GM23338 (cell line): ENCODE measurements at regions not wholly inside any gene's neighbourhood (a gene's known extent, or its start where the extent isn't known, plus 50 kb on each side); places are given as distances from the start of the nearest gene placed in this dataset.

Source experiments
- ATAC-seq: fragments of 200-7000 bp; cut with Tn5 transposase; 3 replicates; pipeline ENCODE4 v1.9.1; 2020
- DNase-seq: peaks from one replicate; pipeline ENCODE4 v3.0.0-alpha.2; 2015; ENCODE audit warnings: low spot score
- H2AFZ ChIP-seq: fragments of 200-600 bp; sonication (generic); 2 replicates; pipeline ENCODE4 v1.8.0; 2016; ENCODE audit warnings: antibody characterized with exemption, mild to moderate bottlenecking, moderate library complexity
- H3F3A ChIP-seq: fragments of 200-600 bp; sonication (generic); replicated peaks from 2 replicates; pipeline ENCODE4 v1.8.0; 2017; ENCODE audit warnings: antibody characterized with exemption, mixed run types, low read depth
- H3K27ac ChIP-seq: fragments of 200-600 bp; sonication (generic); 2 replicates; pipeline ENCODE4 v1.6.1; 2016; ENCODE audit warnings: low read depth
- H3K27me3 ChIP-seq: fragments of 200-600 bp; sonication (generic); 2 replicates; pipeline ENCODE4 v1.8.0; 2016; ENCODE audit warnings: mild to moderate bottlenecking, mixed run types, moderate library complexity; ENCODE audit not compliant: insufficient read depth
- H3K36me3 ChIP-seq: fragments of 200-600 bp; sonication (generic); 2 replicates; pipeline ENCODE4 v1.8.0; 2016; ENCODE audit warnings: mild to moderate bottlenecking; ENCODE audit not compliant: insufficient read depth
- H3K4me1 ChIP-seq: fragments of 200-600 bp; sonication (generic); 2 replicates; pipeline ENCODE4 v1.8.0; 2016; ENCODE audit warnings: mild to moderate bottlenecking, moderate library complexity; ENCODE audit not compliant: insufficient read depth
- H3K4me2 ChIP-seq: fragments of 200-600 bp; sonication (generic); 2 replicates; pipeline ENCODE4 v1.7.1; 2017; ENCODE audit warnings: mixed run types
- H3K4me3 ChIP-seq: fragments of 200-600 bp; sonication (generic); 2 replicates; pipeline ENCODE4 v1.6.1; 2016; ENCODE audit warnings: mixed run types
- H3K79me2 ChIP-seq: fragments of 200-600 bp; sonication (generic); replicated peaks from 2 replicates; pipeline ENCODE4 v1.8.0; 2017; ENCODE audit warnings: mild to moderate bottlenecking; ENCODE audit not compliant: insufficient read depth
- H3K9me2 ChIP-seq: fragments of 200-600 bp; sonication (generic); 2 replicates; pipeline ENCODE4 v1.8.0; 2017; ENCODE audit not compliant: insufficient read depth
- H4K20me1 ChIP-seq: fragments of 200-600 bp; sonication (generic); replicated peaks from 2 replicates; pipeline ENCODE4 v1.8.0; 2017; ENCODE audit warnings: mild to moderate bottlenecking; ENCODE audit not compliant: insufficient read depth
- H3K27ac Mint-ChIP-seq: 2 replicates; pipeline ENCODE4 v1.8.0; 2020; ENCODE audit warnings: inconsistent platforms, mild to moderate bottlenecking, moderate library complexity, mixed read lengths
- H3K27me3 Mint-ChIP-seq: 3 replicates; pipeline ENCODE4 v1.8.0; 2022; ENCODE audit warnings: low read depth, mild to moderate bottlenecking, moderate library complexity, mixed read lengths, inconsistent platforms; ENCODE audit not compliant: insufficient read depth, poor library complexity
- H3K36me3 Mint-ChIP-seq: 3 replicates; pipeline ENCODE4 v1.8.0; 2021; ENCODE audit warnings: low read depth, mild to moderate bottlenecking, inconsistent platforms, moderate library complexity, mixed read lengths
- H3K4me1 Mint-ChIP-seq: 3 replicates; pipeline ENCODE4 v1.8.0; 2020; ENCODE audit warnings: mild to moderate bottlenecking, inconsistent platforms, mixed read lengths
- H3K4me3 Mint-ChIP-seq: 3 replicates; pipeline ENCODE4 v1.8.0; 2021; ENCODE audit warnings: moderate library complexity, mild to moderate bottlenecking, inconsistent platforms, mixed read lengths
- H3K9me3 Mint-ChIP-seq: 3 replicates; pipeline ENCODE4 v1.8.0; 2020; ENCODE audit warnings: moderate library complexity, mild to moderate bottlenecking, inconsistent platforms, mixed read lengths
- CREB1 ChIP-seq: fragments of 250-450 bp; sonication (Bioruptor Pico); IDR thresholded peaks from 2 replicates; pipeline ENCODE4 v1.5.0; 2020; ENCODE audit warnings: low read depth, mild to moderate bottlenecking, moderate library complexity
- CTCF ChIP-seq, 2 experiments: fragments of 200-600 bp in 1 of 2; sonication (generic) in 1 of 2; conservative IDR thresholded peaks; 2 replicates each; pipeline versions ENCODE4 v1.5.1 to v1.6.1; 2016 to 2017; ENCODE audit warnings: antibody characterized with exemption in 2 of 2, low read depth in 2 of 2, mild to moderate bottlenecking in 2 of 2, moderate library complexity in 1 of 2
- ETS1 ChIP-seq: IDR thresholded peaks from 2 replicates; pipeline ENCODE4 v1.6.1; 2016; ENCODE audit warnings: antibody characterized with exemption
- EZH2phosphoT487 ChIP-seq: fragments of 200-600 bp; sonication (generic); IDR thresholded peaks from one replicate; pipeline ENCODE4 v1.8.1; 2018; ENCODE audit warnings: antibody characterized with exemption; ENCODE audit not compliant: unreplicated experiment
- JUNB ChIP-seq: IDR thresholded peaks from one replicate; pipeline ENCODE4 v1.6.1; 2016; ENCODE audit warnings: antibody characterized with exemption; ENCODE audit not compliant: unreplicated experiment
- NANOG ChIP-seq: IDR thresholded peaks from 2 replicates; pipeline ENCODE4 v1.6.1; 2016; ENCODE audit warnings: antibody characterized with exemption, borderline replicate concordance
- POLR2AphosphoS5 ChIP-seq: IDR thresholded peaks from 2 replicates; pipeline ENCODE4 v1.6.1; 2016; ENCODE audit warnings: antibody characterized with exemption, low read depth
- STAT1 ChIP-seq: IDR thresholded peaks from one replicate; pipeline ENCODE4 v1.6.1; 2016; ENCODE audit warnings: antibody characterized with exemption; ENCODE audit not compliant: unreplicated experiment
- ZNF331 ChIP-seq: fragments of 250-450 bp; sonication (Bioruptor Pico); IDR thresholded peaks from 2 replicates; pipeline ENCODE4 v1.5.0; 2020; ENCODE audit warnings: low read depth, mild to moderate bottlenecking, moderate library complexity
- TF ChIP-seq, protein P1 (sequence below): IDR thresholded peaks from one replicate; pipeline ENCODE4 v1.6.1; 2018; ENCODE audit warnings: antibody characterized with exemption; ENCODE audit not compliant: unreplicated experiment

DNA sequence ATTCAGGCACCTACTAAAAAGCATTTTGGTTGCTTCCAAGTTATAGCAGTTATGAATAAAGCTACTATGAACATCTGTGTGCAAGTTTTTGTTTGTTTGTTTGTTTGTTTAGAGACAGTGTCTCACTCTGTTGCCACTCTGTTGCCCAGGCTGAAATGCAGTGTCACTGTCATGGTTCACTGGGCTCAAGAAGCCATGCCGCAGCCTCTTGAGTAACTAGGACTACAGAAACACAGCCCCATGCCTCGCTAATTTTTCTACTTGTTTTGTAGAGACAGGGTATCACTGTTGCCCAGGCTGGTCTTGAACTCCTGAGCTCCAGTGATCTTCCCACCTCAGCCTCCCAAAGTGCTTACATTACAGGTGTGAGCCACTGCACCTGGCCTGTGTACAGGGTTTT lies 795.9 kb downstream of the EPHA7 start:
- no peak for ATAC-seq
- Histone ChIP-seq H4K20me1 (no peaks in the 10 kb centered on the region), H3K27me3 (no peaks in the 10 kb centered on the region), H3K36me3 (no peaks in the 10 kb centered on the region), H3K4me2 (no peak overlapping the region), H3K27ac (no peak overlapping the region), H3K79me2 (no peaks in the 10 kb centered on the region), H3K4me1 (no peaks in the 10 kb centered on the region), H3K4me3 (no peak overlapping the region), H3F3A (no peaks in the 10 kb centered on the region), H3K9me2 (peaks cover 6% of the 10 kb centered on the region; the same call in 1 of the 2 replicates), H2AFZ (no peak overlapping the region)
- no peak overlapping the region for H3K27ac Mint-ChIP-seq
- H3K27me3 Mint-ChIP-seq: peaks cover 2% of the 10 kb centered on the region
- H3K9me3 Mint-ChIP-seq: peaks cover 9% of the 10 kb centered on the region; the same call in 2 of the 3 replicates
- H3K4me3 Mint-ChIP-seq: no peak overlapping the region
- DNase-seq: no peak
- no peak for TF ChIP-seq EZH2phosphoT487
- no peak for TF ChIP-seq CREB1 (CRISPR knock-in tag)
- no peak for TF ChIP-seq JUNB
- no peak for TF ChIP-seq CTCF (conservative IDR thresholded peaks at IDR 0.05; ENCODE audit: low read depth in 2 of 2)
- TF ChIP-seq, protein P1, sequence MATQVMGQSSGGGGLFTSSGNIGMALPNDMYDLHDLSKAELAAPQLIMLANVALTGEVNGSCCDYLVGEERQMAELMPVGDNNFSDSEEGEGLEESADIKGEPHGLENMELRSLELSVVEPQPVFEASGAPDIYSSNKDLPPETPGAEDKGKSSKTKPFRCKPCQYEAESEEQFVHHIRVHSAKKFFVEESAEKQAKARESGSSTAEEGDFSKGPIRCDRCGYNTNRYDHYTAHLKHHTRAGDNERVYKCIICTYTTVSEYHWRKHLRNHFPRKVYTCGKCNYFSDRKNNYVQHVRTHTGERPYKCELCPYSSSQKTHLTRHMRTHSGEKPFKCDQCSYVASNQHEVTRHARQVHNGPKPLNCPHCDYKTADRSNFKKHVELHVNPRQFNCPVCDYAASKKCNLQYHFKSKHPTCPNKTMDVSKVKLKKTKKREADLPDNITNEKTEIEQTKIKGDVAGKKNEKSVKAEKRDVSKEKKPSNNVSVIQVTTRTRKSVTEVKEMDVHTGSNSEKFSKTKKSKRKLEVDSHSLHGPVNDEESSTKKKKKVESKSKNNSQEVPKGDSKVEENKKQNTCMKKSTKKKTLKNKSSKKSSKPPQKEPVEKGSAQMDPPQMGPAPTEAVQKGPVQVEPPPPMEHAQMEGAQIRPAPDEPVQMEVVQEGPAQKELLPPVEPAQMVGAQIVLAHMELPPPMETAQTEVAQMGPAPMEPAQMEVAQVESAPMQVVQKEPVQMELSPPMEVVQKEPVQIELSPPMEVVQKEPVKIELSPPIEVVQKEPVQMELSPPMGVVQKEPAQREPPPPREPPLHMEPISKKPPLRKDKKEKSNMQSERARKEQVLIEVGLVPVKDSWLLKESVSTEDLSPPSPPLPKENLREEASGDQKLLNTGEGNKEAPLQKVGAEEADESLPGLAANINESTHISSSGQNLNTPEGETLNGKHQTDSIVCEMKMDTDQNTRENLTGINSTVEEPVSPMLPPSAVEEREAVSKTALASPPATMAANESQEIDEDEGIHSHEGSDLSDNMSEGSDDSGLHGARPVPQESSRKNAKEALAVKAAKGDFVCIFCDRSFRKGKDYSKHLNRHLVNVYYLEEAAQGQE: no peak
- TF ChIP-seq STAT1: no peak
- H3K36me3 Mint-ChIP-seq: peaks cover 8% of the 10 kb centered on the region; the same call in 1 of the 3 replicates
- no peaks in the 10 kb centered on the region for H3K4me1 Mint-ChIP-seq

DNA sequence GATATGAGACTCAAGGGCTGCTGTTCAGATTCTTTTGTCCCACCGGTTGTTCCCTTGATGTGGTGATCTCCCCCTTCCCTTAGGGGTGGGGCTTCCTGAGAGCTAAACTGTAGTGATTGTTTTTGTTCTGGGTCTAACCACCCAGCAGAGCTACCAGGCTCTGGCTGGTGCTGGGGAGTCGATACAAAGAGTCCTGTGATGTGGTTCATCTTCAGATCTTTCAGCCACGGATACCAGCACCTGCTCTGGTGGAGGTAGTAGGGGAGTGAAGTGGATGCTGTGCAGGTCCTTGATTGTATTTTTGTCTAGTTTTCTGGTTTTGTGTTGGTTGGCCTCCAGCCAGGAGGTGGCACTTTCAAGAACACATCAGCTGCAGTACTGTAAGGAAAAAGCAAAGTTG lies 801.6 kb downstream of the EPHA7 start:
- Mint-ChIP-seq H3K36me3 (no peaks in the 10 kb centered on the region), H3K27ac (no peak overlapping the region), H3K27me3 (no peaks in the 10 kb centered on the region), H3K4me1 (no peaks in the 10 kb centered on the region), H3K4me3 (no peak overlapping the region), H3K9me3 (peaks cover 4% of the 10 kb centered on the region; the same call in 1 of the 3 replicates)
- Histone ChIP-seq H4K20me1 (no peaks in the 10 kb centered on the region), H3K4me3 (no peak overlapping the region), H3K36me3 (no peaks in the 10 kb centered on the region), H2AFZ (no peak overlapping the region), H3K27ac (no peak overlapping the region), H3K9me2 (peaks cover 6% of the 10 kb centered on the region; the same call in 1 of the 2 replicates), H3K27me3 (no peaks in the 10 kb centered on the region), H3F3A (no peaks in the 10 kb centered on the region), H3K4me2 (no peak overlapping the region), H3K4me1 (no peaks in the 10 kb centered on the region), H3K79me2 (no peaks in the 10 kb centered on the region)
- no peak for DNase-seq
- no peak for ATAC-seq
- TF ChIP-seq NANOG: no peak
- TF ChIP-seq CREB1 (CRISPR knock-in tag): no peak
- no peak for TF ChIP-seq CTCF (conservative IDR thresholded peaks at IDR 0.05; ENCODE audit: low read depth in 2 of 2)
- TF ChIP-seq, protein P1: no peak
- TF ChIP-seq ZNF331 (CRISPR knock-in tag): no peak
- no peak for TF ChIP-seq EZH2phosphoT487
- no peak for TF ChIP-seq ETS1
- TF ChIP-seq JUNB: no peak
- no peak for TF ChIP-seq POLR2AphosphoS5
